ENCODE measurements at regions not wholly inside any gene's neighbourhood (a gene's known extent, or its start where the extent isn't known, plus 50 kb on each side); places are given as distances from the start of the nearest gene placed in this dataset.

GRCh38 chr1:2891923-2892448 is 90.5 kb upstream of the TTC34 start:
- Histone ChIP-seq H3K4me3 (no peak overlapping the region), H3K36me3 (no peaks in the 10 kb centered on the region), H3K9me3 (peaks cover 0 to 13% (median 0%) of the 10 kb centered on the region in 11 donors), H3K27me3 (peaks cover 0 to 60% (median 20%) of the 10 kb centered on the region in 7 donors), H3K27ac (no peak overlapping the region), H3K4me1 (no peaks in the 10 kb centered on the region)
- 78 to 83% methylated on average over 22 of the region's 22 CpGs for WGBS, 2 donors
- no peak for TF ChIP-seq CTCF (IDR thresholded peaks at IDR 0.05)
- DNase-seq (no peak), ATAC-seq (no peak)
- intact Hi-C loops (cut with DNase I), result no loop called here

GRCh38 chr1:2893473-2894120 is 92.1 kb upstream of the TTC34 start:
- 86 to 87% methylated on average over 20 of the region's 20 CpGs for WGBS, 2 donors
- H3K9me3 ChIP-seq, result peaks cover 0 to 15% (median 0%) of the 10 kb centered on the region in 11 donors
- H3K4me3 ChIP-seq, result no peak overlapping the region
- no peaks in the 10 kb centered on the region for H3K4me1 ChIP-seq
- no peak for DNase-seq
- H3K36me3 ChIP-seq, result no peaks in the 10 kb centered on the region
- H3K27me3 ChIP-seq, result peaks cover 0 to 46% (median 20%) of the 10 kb centered on the region in 7 donors
- H3K27ac ChIP-seq, result no peak overlapping the region
- no peak for TF ChIP-seq CTCF (IDR thresholded peaks at IDR 0.05)
- ATAC-seq, result no peak
- intact Hi-C loops (cut with DNase I), result no loop called here

- DNase-seq (no peak), ATAC-seq (peak in 1 of 8 donors; percentile 25)
- H3K4me3 ChIP-seq, result no peak overlapping the region
- H3K36me3 ChIP-seq, result no peaks in the 10 kb centered on the region
- intact Hi-C loops (cut with DNase I), result no loop called here
- peaks cover 0 to 42% (median 12%) of the 10 kb centered on the region in 7 donors for H3K27me3 ChIP-seq
- TF ChIP-seq CTCF (IDR thresholded peaks at IDR 0.05), result no peak
- WGBS, 2 donors, result 87 to 90% methylated on average over 27 of the region's 27 CpGs
- H3K27ac ChIP-seq, result no peak overlapping the region
- peaks cover 0 to 15% (median 0%) of the 10 kb centered on the region in 11 donors for H3K9me3 ChIP-seq
- H3K4me1 ChIP-seq, result no peaks in the 10 kb centered on the region
Observed at GRCh38 chr1:2894381-2895041, 93.0 kb upstream of the TTC34 start.

- no peak for TF ChIP-seq CTCF (IDR thresholded peaks at IDR 0.05)
- H3K4me3 ChIP-seq, result no peak overlapping the region
- peaks cover 0 to 15% (median 0%) of the 10 kb centered on the region in 11 donors for H3K9me3 ChIP-seq
- DNase-seq, result no peak
- no peak overlapping the region for H3K27ac ChIP-seq
- no peak for ATAC-seq
- intact Hi-C loops (cut with DNase I), result no loop called here
- no peaks in the 10 kb centered on the region for H3K36me3 ChIP-seq
- H3K4me1 ChIP-seq, result no peaks in the 10 kb centered on the region
- H3K27me3 ChIP-seq, result peaks cover 0 to 35% (median 5%) of the 10 kb centered on the region in 7 donors
- WGBS, 2 donors, result 84 to 87% methylated on average over 7 of the region's 7 CpGs
Observed at GRCh38 chr1:2896824-2897223, 95.3 kb upstream of the TTC34 start.
